ENCODE measurements at regions not wholly inside any gene's neighbourhood (a gene's known extent, or its start where the extent isn't known, plus 50 kb on each side); places are given as distances from the start of the nearest gene placed in this dataset.

GRCh38 chr3:186418671-186419145 is 56.7 kb upstream of the DGKG start:
- no peaks in the 10 kb centered on the region for H3K9me3 ChIP-seq
- peaks cover 11 to 13% of the 10 kb centered on the region in 2 experiments for H3K4me1 ChIP-seq (ENCODE audit: control insufficient read depth in 1 of 2, insufficient read depth in 1 of 2, low read depth in 1 of 2, low read length in 1 of 2)
- H3K36me3 ChIP-seq: no peaks in the 10 kb centered on the region
- H3K27ac ChIP-seq: no peak overlapping the region
- TF ChIP-seq CTCF (IDR thresholded peaks at IDR 0.05): no peak
- H3K4me3 ChIP-seq (ENCODE audit: low read depth in 1 of 2, low read length in 1 of 2): no peak overlapping the region
- no peaks in the 10 kb centered on the region for H3K27me3 ChIP-seq

- Histone ChIP-seq H3K27ac (no peak overlapping the region), H3K4me3 (ENCODE audit: low read depth in 1 of 2, low read length in 1 of 2) (no peak overlapping the region), H3K4me1 (ENCODE audit: control insufficient read depth in 1 of 2, insufficient read depth in 1 of 2, low read depth in 1 of 2, low read length in 1 of 2) (peaks cover 14 to 16% of the 10 kb centered on the region in 2 experiments), H3K9me3 (no peaks in the 10 kb centered on the region), H3K36me3 (no peaks in the 10 kb centered on the region), H3K27me3 (no peaks in the 10 kb centered on the region)
- TF ChIP-seq CTCF (IDR thresholded peaks at IDR 0.05): no peak
These were observed 55.8 kb upstream of the DGKG start for GRCh38 chr3:186417791-186418190.

GRCh38 chr3:186414735-186415419 is 52.8 kb upstream of the DGKG start:
- no peaks in the 10 kb centered on the region for H3K9me3 ChIP-seq
- TF ChIP-seq CTCF (IDR thresholded peaks at IDR 0.05): no peak
- H3K27ac ChIP-seq: no peak overlapping the region
- H3K27me3 ChIP-seq: no peaks in the 10 kb centered on the region
- peak overlapping the region in 1 of 2 experiments; percentile 54 for H3K4me3 ChIP-seq (ENCODE audit: low read depth in 1 of 2, low read length in 1 of 2)
- H3K4me1 ChIP-seq (ENCODE audit: control insufficient read depth in 1 of 2, insufficient read depth in 1 of 2, low read depth in 1 of 2, low read length in 1 of 2): peaks cover 14 to 16% of the 10 kb centered on the region in 2 experiments
- H3K36me3 ChIP-seq: no peaks in the 10 kb centered on the region

GRCh38 chr3:186413615-186414415 is 51.8 kb upstream of the DGKG start:
- Histone ChIP-seq H3K4me3 (ENCODE audit: low read depth in 1 of 2, low read length in 1 of 2) (peak overlapping the region; percentile 54 to 59), H3K27me3 (no peaks in the 10 kb centered on the region), H3K27ac (peak overlapping the region; percentile 4), H3K4me1 (ENCODE audit: control insufficient read depth in 1 of 2, insufficient read depth in 1 of 2, low read depth in 1 of 2, low read length in 1 of 2) (peaks cover 14 to 16% of the 10 kb centered on the region in 2 experiments), H3K36me3 (no peaks in the 10 kb centered on the region), H3K9me3 (no peaks in the 10 kb centered on the region)
- TF ChIP-seq CTCF (IDR thresholded peaks at IDR 0.05): no peak

- Histone ChIP-seq H3K27me3 (no peaks in the 10 kb centered on the region), H3K9me3 (no peaks in the 10 kb centered on the region), H3K27ac (no peak overlapping the region), H3K4me1 (ENCODE audit: control insufficient read depth in 1 of 2, insufficient read depth in 1 of 2, low read depth in 1 of 2, low read length in 1 of 2) (peaks cover 14 to 16% of the 10 kb centered on the region in 2 experiments), H3K36me3 (no peaks in the 10 kb centered on the region), H3K4me3 (ENCODE audit: low read depth in 1 of 2, low read length in 1 of 2) (no peak overlapping the region)
- TF ChIP-seq CTCF (IDR thresholded peaks at IDR 0.05): no peak
These were observed 50.0 kb upstream of the DGKG start for GRCh38 chr3:186411994-186412393.

All from neutrophil (primary cell).